IMR-90 (cell line): ENCODE measurements at regions not wholly inside any gene's neighbourhood (a gene's known extent, or its start where the extent isn't known, plus 50 kb on each side); places are given as distances from the start of the nearest gene placed in this dataset.

Source experiments
- ATAC-seq: fragments of 200-7000 bp; cut with Tn5 transposase; 2 replicates; pipeline ENCODE4 v1.9.1; 2020; ENCODE audit warnings: low read depth, mild to moderate bottlenecking, moderate library complexity
- BruUV-seq: library from RNA; stranded (reverse); fragments of 400-500 nt; replicated peaks from 2 replicates; lab custom pipeline; 2021; lab: Mats Ljungman, UMichigan
- CTCF ChIA-PET: fragments of 300-600 bp; formaldehyde crosslinking; extraction: SDS; loops from one replicate; lab custom pipeline; 2021; ENCODE audit warnings: antibody characterized with exemption; lab: Yijun Ruan, JAX
- POLR2A ChIA-PET: fragments of 300-600 bp; sonication (Branson Sonifier 250); formaldehyde crosslinking; loops from one replicate; lab custom pipeline; 2022; ENCODE audit warnings: antibody characterized with exemption; ENCODE audit not compliant: unreplicated experiment; lab: Charles Lee
- DNase-seq: peaks from one replicate; pipeline ENCODE4 v3.0.0; 2013
- H2AFZ ChIP-seq: replicated peaks from 2 replicates; pipeline ENCODE3; 2013; ENCODE audit warnings: low read length, mild to moderate bottlenecking; ENCODE audit not compliant: poor library complexity
- H2AK5ac ChIP-seq: 2 replicates; pipeline ENCODE4 v1.6.1; 2013; ENCODE audit warnings: low read depth, low read length, inconsistent platforms
- H2AK9ac ChIP-seq: replicated peaks from 2 replicates; pipeline ENCODE3; 2013; ENCODE audit warnings: mild to moderate bottlenecking, low read depth, low read length, moderate library complexity; ENCODE audit not compliant: poor library complexity
- H2BK120ac ChIP-seq: 2 replicates; pipeline ENCODE4 v1.6.1; 2013; ENCODE audit warnings: low read depth, low read length, inconsistent platforms
- H2BK15ac ChIP-seq: 3 replicates; pipeline ENCODE4 v1.6.1; 2013; ENCODE audit warnings: low read depth, low read length, inconsistent platforms
- H2BK20ac ChIP-seq: 2 replicates; pipeline ENCODE4 v1.6.1; 2013; ENCODE audit warnings: low read depth, mild to moderate bottlenecking, inconsistent platforms, low read length, moderate library complexity
- H2BK5ac ChIP-seq: 2 replicates; pipeline ENCODE4 v1.6.1; 2013; ENCODE audit warnings: mild to moderate bottlenecking, low read depth, low read length, inconsistent platforms; ENCODE audit not compliant: poor library complexity, severe bottlenecking
- H3K14ac ChIP-seq: replicated peaks from 2 replicates; pipeline ENCODE4 v1.6.1; 2013; ENCODE audit warnings: low read depth, low read length, inconsistent platforms
- H3K18ac ChIP-seq: 2 replicates; pipeline ENCODE4 v1.6.1; 2013; ENCODE audit warnings: low read depth, low read length, control low read depth
- H3K23ac ChIP-seq: 2 replicates; pipeline ENCODE4 v1.6.1; 2013; ENCODE audit warnings: low read depth, low read length, inconsistent platforms
- H3K27ac ChIP-seq: 2 replicates; pipeline ENCODE4 v1.5.1; 2013; ENCODE audit warnings: mild to moderate bottlenecking, control low read depth, low read length; ENCODE audit not compliant: insufficient read depth
- H3K27me3 ChIP-seq: 2 replicates; pipeline ENCODE4 v1.6.1; 2013; ENCODE audit warnings: low read length; ENCODE audit not compliant: control insufficient read depth, insufficient read depth
- H3K36me3 ChIP-seq: 2 replicates; pipeline ENCODE4 v1.6.1; 2013; ENCODE audit warnings: low read length, mixed read lengths; ENCODE audit not compliant: control insufficient read depth, insufficient read depth
- H3K4ac ChIP-seq: 2 replicates; pipeline ENCODE4 v1.6.1; 2013; ENCODE audit warnings: low read depth, low read length, inconsistent platforms
- H3K4me1 ChIP-seq: 2 replicates; pipeline ENCODE4 v1.6.1; 2013; ENCODE audit warnings: low read length, mixed read lengths; ENCODE audit not compliant: control insufficient read depth, insufficient read depth
- H3K4me2 ChIP-seq: 2 replicates; pipeline ENCODE4 v1.6.1; 2013; ENCODE audit warnings: low read depth, mild to moderate bottlenecking, control low read depth, low read length, moderate library complexity
- H3K4me3 ChIP-seq: 2 replicates; pipeline ENCODE4 v1.5.1; 2013; ENCODE audit warnings: low read depth, mild to moderate bottlenecking, control low read depth, low read length, moderate library complexity; ENCODE audit not compliant: insufficient read depth
- H3K56ac ChIP-seq: 2 replicates; pipeline ENCODE4 v1.6.1; 2013; ENCODE audit warnings: low read length, inconsistent platforms; ENCODE audit not compliant: insufficient read depth; ENCODE audit errors: extremely low read depth
- H3K79me1 ChIP-seq, 2 experiments: 2 replicates each; pipeline ENCODE4 v1.6.1; 2013; ENCODE audit warnings: low read length in 2 of 2, inconsistent platforms in 1 of 2, low read depth in 1 of 2
- H3K9ac ChIP-seq: 2 replicates; pipeline ENCODE4 v1.6.1; 2013; ENCODE audit warnings: low read depth, low read length, control low read depth
- H3K9me1 ChIP-seq: 2 replicates; pipeline ENCODE4 v1.6.1; 2013; ENCODE audit warnings: low read length, inconsistent platforms; ENCODE audit not compliant: insufficient read depth
- H3K9me3 ChIP-seq: 2 replicates; pipeline ENCODE4 v1.6.1; 2013; ENCODE audit warnings: low read length; ENCODE audit not compliant: control insufficient read depth, insufficient read depth
- H4K20me1 ChIP-seq: 2 replicates; pipeline ENCODE4 v1.6.1; 2013; ENCODE audit warnings: low read length, inconsistent platforms; ENCODE audit not compliant: insufficient read depth
- H4K5ac ChIP-seq: 2 replicates; pipeline ENCODE4 v1.6.1; 2013; ENCODE audit warnings: mild to moderate bottlenecking, low read depth, low read length, control low read depth
- H4K8ac ChIP-seq, 2 experiments: 2 replicates each; pipeline ENCODE4 v1.6.1; 2013; ENCODE audit warnings: low read depth in 2 of 2, low read length in 2 of 2, control low read depth in 1 of 2, inconsistent platforms in 1 of 2
- H4K91ac ChIP-seq: 2 replicates; pipeline ENCODE4 v1.6.1; 2013; ENCODE audit warnings: low read depth, low read length, inconsistent platforms; ENCODE audit not compliant: insufficient read depth
- BHLHE40 ChIP-seq: fragments of 150-350 bp; IDR thresholded peaks from 2 replicates; pipeline ENCODE4 v1.6.1; 2016; ENCODE audit warnings: mild to moderate bottlenecking, low read depth, low read length
- CEBPB ChIP-seq: IDR thresholded peaks from 2 replicates; pipeline ENCODE4 v1.6.1; 2012; ENCODE audit warnings: low read depth, low read length, improper control_type of control experiment
- CHD1 ChIP-seq: IDR thresholded peaks from 2 replicates; pipeline ENCODE4 v1.6.1; 2012; ENCODE audit warnings: low read depth, low read length, improper control_type of control experiment
- FOS ChIP-seq: fragments of 150-350 bp; IDR thresholded peaks from 2 replicates; pipeline ENCODE4 v1.6.1; 2016; ENCODE audit warnings: low read depth, low read length
- POLR2A ChIP-seq: IDR thresholded peaks from 2 replicates; pipeline ENCODE4 v1.6.1; 2012; ENCODE audit warnings: mild to moderate bottlenecking, low read depth, low read length
- RAD21 ChIP-seq: IDR thresholded peaks from 2 replicates; pipeline ENCODE4 v1.6.1; 2012; ENCODE audit warnings: low read length, improper control_type of control experiment
- RFX5 ChIP-seq: IDR thresholded peaks from 2 replicates; pipeline ENCODE4 v1.8.0; 2012; ENCODE audit warnings: low read depth, mild to moderate bottlenecking, low read length, moderate library complexity
- SMC3 ChIP-seq: fragments of 150-350 bp; IDR thresholded peaks from 2 replicates; pipeline ENCODE4 v1.6.1; 2016; ENCODE audit warnings: low read depth, mild to moderate bottlenecking, antibody characterized with exemption, low read length, moderate library complexity
- USF2 ChIP-seq: fragments of 150-350 bp; IDR thresholded peaks from 2 replicates; pipeline ENCODE4 v1.6.1; 2017; ENCODE audit warnings: mild to moderate bottlenecking, antibody characterized with exemption, low read length, low read depth
- WGBS, 2 experiments: methylation state at CpG; one replicate each; pipeline versions ENCODE4 v1.1.5 to v1.1.7; 2013; ENCODE audit warnings: missing lambda C conversion rate in 2 of 2; ENCODE audit not compliant: insufficient read length in 1 of 2; ENCODE audit errors: extremely low coverage in 2 of 2; 5-methylcytosine and 5-hydroxymethylcytosine counted together
- dilution Hi-C: fragments of 300-500 bp; cut with HindIII; formaldehyde crosslinking; loops from one replicate; pipeline ENCODE4 v1.14.3; 2018; ENCODE audit warnings: low sequenced_read_pairs; ENCODE audit not compliant: unreplicated experiment
- in situ Hi-C: fragments of 300-500 bp; cut with MboI; formaldehyde crosslinking; loops from 3 replicates; pipeline ENCODE4 v1.14.3; 2019; ENCODE audit warnings: low sequenced_read_pairs, inconsistent platforms, mixed read lengths
- intact Hi-C: fragments of 100-400 bp; cut with micrococcal nuclease; formaldehyde crosslinking; loops from 2 replicates; pipeline ENCODE4 v1.10.0; 2022
- TF ChIP-seq, protein P1 (sequence below): fragments of 150-350 bp; IDR thresholded peaks from 2 replicates; pipeline ENCODE4 v1.6.1; 2016; ENCODE audit warnings: low read depth, mild to moderate bottlenecking, low read length, moderate library complexity, borderline replicate concordance

DNA sequence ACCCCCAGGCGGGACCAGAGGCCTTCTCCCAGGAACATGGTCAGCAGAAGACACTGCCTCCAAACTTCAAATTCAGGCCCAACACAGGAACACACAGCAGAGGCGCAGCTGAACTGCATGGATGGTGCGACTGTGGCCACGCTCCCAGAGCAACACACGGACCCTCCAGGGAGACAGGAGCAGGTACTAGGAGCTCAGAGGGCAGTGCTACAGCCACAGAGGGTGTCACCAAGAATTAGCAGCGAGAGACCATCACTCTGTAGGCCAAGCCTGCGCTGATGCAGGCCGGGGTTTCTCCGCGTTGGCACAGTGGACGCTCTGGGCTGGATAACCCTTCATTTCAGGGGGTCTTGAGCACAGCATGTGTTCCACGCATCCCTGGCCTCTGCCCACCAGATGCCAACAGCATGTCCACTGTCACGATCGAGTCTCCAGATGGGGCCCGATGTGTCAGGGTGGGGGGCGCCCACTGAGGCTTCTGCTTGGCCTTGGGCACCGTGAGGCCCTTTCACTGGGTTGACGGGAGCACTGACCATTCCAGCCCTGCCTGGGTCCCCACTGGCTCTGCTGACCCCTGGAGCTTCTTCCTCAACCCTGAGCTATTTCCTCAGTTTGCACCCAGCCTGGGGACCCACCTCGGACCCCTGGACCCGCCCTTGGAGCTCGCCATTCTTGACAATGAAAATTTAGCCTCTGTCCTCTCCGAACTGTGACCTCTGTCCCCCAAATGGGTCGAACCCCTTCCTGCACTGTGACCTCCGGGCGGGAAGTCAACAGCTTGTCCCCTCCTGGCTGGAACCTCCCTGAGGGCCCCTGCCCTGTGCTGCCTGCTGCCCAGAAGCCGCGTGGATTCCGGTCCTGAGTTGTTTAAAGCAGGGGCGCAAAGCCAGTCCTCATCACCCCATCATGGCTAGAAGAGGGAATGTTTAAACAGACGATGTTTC, 239.4 kb downstream of the DLL1 start:
- BruUV-seq = no TSS peak
- no peak overlapping the region for H3K4me2 ChIP-seq
- H3K18ac ChIP-seq = no peak overlapping the region
- dilution Hi-C loops (no loop called here), intact Hi-C loops (no loop called here), in situ Hi-C loops (no loop called here)
- H4K5ac ChIP-seq = no peak overlapping the region
- no peak overlapping the region for H2AK5ac ChIP-seq
- H3K36me3 ChIP-seq = no peaks in the 10 kb centered on the region
- no peak overlapping the region for H4K8ac ChIP-seq
- H2AFZ ChIP-seq = no peak overlapping the region
- H3K9me3 ChIP-seq = peaks cover 41% of the 10 kb centered on the region
- DNase-seq (no peak), ATAC-seq (no peak)
- no peaks in the 10 kb centered on the region; the same call in 1 of the 2 replicates for H3K4me1 ChIP-seq
- no peak overlapping the region for H2BK15ac ChIP-seq
- no peaks in the 10 kb centered on the region for H4K20me1 ChIP-seq
- no peak overlapping the region for H3K27ac ChIP-seq
- H3K9ac ChIP-seq = no peak overlapping the region
- TF ChIP-seq POLR2A (no peak), USF2 (no peak), BHLHE40 (no peak), RFX5 (no peak), CEBPB (no peak), RAD21 (no peak), FOS (no peak), SMC3 (no peak), CHD1 (no peak)
- TF ChIP-seq, protein P1, sequence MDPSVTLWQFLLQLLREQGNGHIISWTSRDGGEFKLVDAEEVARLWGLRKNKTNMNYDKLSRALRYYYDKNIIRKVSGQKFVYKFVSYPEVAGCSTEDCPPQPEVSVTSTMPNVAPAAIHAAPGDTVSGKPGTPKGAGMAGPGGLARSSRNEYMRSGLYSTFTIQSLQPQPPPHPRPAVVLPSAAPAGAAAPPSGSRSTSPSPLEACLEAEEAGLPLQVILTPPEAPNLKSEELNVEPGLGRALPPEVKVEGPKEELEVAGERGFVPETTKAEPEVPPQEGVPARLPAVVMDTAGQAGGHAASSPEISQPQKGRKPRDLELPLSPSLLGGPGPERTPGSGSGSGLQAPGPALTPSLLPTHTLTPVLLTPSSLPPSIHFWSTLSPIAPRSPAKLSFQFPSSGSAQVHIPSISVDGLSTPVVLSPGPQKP = no peak
- H3K4ac ChIP-seq = no peak overlapping the region
- no peak overlapping the region for H3K4me3 ChIP-seq
- no peak overlapping the region for H2BK5ac ChIP-seq
- no peaks in the 10 kb centered on the region for H3K79me1 ChIP-seq
- H3K14ac ChIP-seq = no peak overlapping the region
- no peak overlapping the region for H3K23ac ChIP-seq
- 81% methylated on average over 15 of the region's 30 CpGs; no CpG with 5 or more reads in 1 of the 2 experiments for WGBS, 2 experiments
- H4K91ac ChIP-seq = no peak overlapping the region
- no peak overlapping the region for H2BK20ac ChIP-seq
- H3K27me3 ChIP-seq = no peaks in the 10 kb centered on the region
- no peak overlapping the region for H2BK120ac ChIP-seq
- H3K9me1 ChIP-seq = no peaks in the 10 kb centered on the region
- no peak overlapping the region for H2AK9ac ChIP-seq
- ChIA-PET POLR2A (no interaction called here), CTCF (no interaction called here)
- no peak overlapping the region for H3K56ac ChIP-seq
